ENCODE measurements at regions not wholly inside any gene's neighbourhood (a gene's known extent, or its start where the extent isn't known, plus 50 kb on each side); places are given as distances from the start of the nearest gene placed in this dataset.
"Not testable (repeated sequence)": the region's sequence is repeated elsewhere in the genome, so short reads cannot be mapped to it uniquely, and the experiment has no call there.

DNA sequence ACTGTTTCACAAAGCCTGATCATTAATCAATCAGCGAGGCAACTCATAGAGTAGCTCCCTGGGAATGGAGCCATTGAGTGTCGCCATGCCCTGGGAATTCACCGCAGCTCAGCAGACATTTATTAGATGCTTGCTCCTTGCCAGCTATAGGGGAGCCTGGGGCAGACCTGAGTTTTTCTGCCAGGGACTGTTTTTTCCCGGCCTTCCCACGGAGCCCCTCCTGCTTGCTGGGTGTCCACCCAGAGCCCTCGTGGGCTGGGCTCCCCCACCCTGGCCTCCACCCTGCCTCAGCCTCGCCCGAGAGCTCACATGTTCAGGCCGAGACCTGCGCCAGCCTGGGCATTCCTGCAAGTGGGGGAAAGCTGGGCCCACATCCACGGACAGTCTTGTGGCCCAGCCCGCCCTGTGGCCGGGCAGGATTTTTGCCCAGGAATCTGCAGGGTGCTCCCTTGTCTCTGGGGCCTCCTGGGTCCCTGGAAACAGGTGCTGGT lies 64.9 kb downstream of the SMIM38 start:
- DNase-seq, result no peak

DNA sequence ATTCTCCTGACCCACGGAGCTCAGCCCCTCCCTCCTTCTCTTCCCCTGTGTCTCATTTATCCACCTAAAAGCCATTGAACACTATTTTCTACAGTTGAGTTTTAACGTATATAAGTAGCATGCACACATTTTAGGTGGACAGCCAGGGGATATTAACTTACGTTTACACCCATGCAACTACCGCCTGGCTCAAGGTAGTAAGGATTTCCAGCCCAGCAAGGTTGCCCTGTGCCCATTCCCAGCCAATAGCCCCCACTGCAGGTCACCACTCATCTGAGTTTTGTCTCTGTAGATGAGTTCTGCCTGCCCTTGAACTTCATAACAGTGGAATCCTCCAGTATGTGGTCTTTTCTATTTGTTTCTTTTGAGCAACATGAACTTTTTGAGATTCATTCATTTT lies 65.4 kb downstream of the SMIM38 start:
- no peak for DNase-seq

DNA sequence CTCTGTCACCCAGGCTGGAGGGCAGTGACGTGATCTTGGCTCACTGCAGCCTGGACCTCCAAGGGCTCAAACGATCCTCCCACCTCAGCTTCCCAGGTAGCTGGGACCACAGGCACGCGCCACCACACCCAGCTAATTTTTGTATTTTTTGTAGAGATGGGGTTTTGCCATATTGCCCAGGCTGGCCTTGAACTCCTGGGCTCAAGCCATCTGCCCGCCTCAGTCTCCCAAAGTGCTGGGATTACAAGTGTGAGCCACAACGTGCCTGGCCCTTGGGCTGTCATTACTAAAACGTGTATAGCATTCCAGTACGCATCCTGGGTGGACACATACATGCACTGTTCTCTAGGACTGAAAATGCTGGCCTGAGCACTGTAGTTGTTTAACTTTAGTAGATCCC lies 65.9 kb downstream of the SMIM38 start:
- not testable (repeated sequence) for DNase-seq

DNA sequence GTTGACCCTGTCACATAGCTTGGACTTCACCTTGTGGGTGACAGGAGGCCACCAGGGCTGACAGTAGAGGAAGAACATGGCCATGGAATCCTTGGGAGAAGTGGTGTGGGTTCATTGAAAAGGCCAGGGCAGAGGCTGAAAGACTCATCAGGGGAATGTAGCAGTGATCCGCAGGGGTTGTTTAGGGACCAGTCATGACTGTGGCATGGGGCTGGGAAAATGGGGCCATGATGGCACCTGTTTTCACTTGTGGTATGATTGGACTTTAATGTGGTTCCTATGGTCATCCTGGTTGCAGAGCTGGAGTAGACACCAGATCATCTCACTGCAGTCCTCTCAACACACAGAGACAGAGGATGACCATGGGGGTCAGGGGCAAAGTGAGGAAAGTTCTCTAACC lies 66.7 kb upstream of the MYEOV start:
- DNase-seq, result no peak

DNA sequence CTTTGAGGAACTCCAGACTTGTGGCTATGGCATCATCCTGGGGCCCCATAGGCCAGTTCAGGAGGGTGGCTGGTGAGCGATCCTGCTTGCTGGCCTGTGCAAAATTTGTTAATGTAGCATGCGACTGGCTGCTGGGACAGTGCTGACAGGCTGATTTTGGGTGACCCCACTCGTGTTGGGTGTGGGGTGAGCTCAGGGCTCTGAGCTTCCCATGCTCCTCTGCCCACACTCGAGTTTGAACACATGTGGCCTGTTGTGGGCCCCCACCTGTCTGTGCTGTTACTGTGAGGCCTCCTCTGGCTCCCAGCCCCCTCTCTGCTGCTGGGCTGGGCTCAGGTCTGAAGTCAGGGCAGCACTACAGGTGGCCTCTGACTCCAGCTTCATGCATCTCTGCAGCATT lies 64.4 kb upstream of the MYEOV start:
- DNase-seq, result no peak

DNA sequence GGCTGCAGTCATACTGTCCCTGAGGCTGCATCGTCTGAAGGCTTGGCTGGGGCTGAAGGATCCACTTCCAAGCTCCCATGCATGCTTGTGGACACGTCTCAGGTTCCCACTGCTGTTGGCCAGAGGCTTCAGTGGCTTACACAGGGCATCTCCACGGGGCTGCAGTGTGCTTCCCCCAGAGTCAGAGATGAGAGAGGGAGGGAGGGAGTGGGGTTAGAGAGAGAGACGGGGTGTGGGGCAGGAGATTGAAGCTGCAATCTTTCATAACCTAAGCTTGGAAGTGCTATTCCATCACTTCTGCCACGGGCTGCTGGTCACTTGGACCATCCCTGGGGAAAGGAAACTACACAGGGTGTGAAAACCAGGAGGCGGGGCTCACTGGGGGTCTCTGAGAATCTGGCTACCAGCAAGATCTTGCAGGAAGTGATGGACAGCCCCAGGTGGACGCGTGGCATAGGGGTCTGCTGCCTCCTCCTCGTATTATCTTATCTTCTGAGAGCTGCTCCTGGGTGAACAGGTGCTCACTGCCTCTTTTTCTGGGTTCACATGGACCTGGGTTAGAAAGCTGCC lies 63.0 kb upstream of the MYEOV start:
- no peak for DNase-seq

DNA sequence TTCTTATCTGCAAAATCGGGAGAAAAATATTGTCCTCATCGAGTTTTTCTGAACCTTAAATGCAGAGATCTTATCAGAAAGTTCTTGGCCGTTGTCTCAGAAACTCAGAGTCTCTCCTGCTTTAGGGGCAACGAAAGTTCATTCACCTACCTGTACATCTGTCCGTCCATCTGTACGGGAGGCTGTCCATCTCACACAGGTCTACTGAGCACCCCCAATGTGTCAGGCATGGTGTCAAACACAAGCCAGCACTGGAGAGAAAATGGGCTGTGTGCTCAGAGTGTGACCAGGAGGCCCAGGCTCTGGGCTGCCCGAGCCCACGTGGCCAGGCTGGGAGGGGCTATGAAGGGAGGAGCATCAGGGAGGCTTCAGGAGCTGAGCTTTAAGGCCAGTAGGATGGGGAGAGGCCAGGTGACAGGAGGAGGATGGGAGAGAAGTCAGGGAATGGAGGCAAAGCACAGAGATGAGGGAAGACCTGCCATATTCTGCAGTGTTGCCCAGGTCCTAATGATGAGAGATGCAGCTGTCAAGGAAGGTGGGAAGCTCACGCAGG lies 62.4 kb upstream of the MYEOV start:
- DNase-seq, result no peak

DNA sequence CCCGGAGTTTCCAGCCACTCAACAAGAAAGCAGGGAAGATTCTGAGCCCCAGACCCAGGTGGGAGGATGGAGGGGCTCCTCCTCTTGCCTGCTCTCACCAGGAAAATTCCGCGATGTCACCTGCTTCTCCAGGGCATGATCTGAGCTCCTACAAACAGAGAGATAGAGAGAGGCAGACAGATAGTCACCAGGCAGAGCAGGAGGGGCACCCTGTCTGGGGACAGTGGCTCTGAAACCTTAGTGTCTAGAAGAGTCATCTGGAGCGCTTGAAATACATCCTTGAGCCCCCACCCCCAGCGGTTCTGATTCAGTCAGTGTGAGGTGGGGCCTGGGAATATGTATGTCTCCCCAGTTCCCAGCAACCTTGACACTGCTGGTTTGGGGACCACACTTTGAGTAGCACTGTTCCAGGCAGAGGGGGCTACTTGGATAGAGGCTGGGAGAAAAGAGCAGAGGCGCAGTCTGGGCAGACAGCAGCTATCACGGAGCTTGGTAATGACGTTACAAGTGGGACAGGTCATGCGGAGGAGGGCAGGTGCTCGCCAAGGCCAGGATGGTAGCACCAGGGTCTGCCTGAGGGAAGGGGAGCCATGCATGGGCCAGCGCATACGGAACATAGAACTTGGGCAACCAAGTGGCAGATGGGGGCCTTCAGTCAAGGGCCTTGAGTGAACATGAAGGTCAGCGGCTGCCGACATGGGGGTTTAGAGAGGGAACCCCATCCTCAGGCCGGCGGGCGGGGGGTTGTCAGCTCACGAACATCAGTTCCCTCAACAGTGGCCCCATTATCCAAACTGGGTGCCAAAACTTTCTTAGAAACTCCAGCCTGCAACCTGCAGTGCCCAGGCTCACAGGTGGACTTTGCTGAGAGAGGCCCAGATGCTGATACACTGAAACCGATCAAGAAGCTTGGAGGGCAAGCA lies 60.9 kb upstream of the MYEOV start:
- DNase-seq, result no peak

DNA sequence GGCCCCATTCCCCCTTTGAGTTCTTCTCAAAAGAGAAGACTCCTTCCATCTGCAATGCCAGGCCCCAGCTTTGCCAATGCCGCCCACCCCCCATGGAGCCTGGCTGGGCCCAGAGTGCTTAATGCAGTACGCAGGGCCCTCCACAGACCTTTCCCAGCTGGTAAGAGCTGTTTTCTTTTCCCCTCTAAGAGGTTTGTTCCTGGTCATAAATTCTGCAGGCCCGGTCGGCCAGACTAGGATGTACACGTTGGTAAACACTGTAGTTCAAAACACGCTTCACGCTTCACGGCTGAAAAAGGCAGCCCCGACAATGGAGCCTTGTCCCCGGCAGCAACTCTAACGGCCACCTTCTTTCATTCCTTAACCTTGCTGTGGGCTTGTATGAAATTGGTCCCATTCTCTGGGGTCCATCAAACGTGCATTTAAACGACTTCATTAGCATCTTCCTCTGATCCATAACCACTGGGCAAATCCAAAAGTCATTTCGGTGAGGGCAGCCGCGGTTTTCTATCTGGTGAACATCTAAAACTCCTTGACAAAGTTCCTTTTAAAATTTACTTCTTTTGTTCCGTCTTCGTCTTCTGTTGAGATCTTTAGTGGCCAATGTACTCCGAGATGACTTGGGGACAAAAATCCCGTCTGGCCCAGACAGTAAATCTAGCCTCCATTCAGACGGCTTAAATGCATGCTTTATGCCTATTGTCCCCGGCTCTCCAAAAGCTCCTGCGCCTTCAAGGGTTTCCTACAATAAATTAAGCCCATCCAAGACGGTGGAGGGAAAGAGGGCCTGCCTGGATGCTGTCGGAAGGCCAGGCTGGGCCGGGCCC lies 60.0 kb upstream of the MYEOV start:
- DNase-seq, result no peak

DNA sequence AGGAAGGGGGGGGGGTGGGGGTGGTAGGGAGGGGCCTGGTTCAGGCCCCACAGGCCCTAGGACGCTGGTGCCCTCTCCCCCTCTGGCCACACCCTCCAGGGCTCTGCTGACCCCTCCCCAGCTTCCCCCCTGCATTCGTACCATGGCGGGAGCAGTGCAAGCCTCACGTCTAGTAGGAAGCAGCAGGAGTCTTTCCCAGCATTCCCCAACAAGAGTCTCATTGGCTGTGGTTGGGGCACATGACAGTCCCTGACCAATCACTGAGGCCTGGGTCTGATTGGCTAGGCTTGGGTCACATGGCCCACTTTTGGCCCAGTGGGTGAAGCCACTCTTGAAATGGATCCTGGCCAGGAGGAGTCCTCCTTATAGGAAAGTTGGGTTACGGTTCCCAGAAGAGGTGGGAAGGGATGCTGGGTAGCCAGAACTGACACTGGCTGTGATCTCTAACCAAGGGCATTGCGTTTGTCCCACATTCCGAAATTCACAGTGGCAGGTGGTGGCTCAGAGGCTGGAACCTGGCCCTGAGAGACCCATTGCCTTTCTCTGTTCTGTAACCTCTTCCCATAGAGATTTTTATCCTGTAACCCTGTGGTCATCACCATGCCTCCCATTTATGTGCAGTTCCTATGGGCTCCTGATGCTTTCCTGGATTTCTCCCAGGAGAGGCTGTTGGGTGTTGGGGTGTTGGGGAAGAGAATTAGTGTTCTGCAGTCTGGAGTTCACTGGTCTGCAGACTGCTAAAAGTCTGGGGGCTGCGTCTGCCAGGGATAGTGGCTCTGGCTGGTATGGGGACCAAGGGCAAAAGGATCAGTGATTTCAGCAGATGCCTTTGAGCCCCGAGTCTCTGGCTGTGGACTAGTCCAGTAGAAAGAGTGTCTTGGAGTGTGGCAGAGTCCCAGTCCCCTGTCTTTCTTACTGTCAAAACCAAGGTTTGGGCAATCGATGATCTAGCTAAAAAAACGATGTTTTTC lies 58.9 kb upstream of the MYEOV start:
- DNase-seq, result peak in 1 of 2 experiments; percentile 23

DNA sequence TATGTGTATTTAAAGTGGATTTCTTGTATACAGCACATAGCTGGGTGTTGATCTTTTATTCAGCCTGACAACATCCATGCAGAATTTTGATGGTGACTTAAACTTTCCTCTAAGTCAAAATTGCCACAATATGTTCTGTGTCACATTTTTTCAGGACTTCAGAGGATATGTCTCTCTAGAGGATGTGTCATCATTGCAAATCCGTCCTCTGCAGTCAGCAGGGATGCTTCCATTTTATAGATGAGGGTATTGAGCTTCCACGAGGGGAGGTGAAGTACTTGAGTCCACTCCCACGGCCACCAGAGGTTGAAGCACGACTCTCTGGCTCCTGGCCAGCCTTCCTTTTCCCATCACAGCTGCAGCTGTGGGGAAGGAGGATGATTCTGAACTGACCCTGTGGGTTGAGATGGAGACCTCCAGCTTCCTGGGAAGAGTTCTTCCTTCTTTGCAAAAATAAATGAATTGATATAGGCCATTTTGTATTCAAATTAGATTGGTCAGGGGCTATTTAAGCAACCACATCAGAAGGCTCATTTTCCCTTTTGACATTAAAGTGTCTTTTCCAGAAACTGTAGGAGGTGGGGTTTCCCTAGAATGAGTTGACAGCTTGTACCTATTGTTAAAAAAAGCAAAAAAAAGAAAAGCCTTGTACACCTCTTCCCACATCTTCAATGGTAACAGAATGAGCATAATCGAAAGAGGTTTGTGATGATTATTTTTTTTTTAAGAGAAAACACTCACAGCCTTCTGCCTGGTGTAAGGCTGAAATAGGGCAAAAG lies 55.2 kb upstream of the MYEOV start:
- no peak for DNase-seq

DNA sequence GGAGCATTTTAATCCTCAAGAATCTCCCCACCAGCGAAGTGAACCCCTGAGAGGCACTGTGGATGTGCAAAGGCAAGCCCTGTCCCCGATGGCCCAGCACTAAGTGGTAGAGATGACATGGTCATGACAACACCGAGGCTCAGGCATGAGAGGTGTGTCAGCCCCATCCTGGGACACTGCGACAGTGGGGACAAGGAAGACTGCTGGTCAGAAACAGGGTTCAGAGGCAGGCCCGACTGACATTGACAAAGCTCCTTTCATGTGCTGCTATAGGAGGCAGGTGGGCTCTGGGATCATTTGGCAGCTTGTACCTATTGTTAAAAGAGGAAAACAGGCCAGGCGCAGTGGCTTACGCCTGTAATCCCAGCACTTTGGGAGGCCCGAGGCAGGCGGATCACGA lies 54.3 kb upstream of the MYEOV start:
- no peak for DNase-seq

DNA sequence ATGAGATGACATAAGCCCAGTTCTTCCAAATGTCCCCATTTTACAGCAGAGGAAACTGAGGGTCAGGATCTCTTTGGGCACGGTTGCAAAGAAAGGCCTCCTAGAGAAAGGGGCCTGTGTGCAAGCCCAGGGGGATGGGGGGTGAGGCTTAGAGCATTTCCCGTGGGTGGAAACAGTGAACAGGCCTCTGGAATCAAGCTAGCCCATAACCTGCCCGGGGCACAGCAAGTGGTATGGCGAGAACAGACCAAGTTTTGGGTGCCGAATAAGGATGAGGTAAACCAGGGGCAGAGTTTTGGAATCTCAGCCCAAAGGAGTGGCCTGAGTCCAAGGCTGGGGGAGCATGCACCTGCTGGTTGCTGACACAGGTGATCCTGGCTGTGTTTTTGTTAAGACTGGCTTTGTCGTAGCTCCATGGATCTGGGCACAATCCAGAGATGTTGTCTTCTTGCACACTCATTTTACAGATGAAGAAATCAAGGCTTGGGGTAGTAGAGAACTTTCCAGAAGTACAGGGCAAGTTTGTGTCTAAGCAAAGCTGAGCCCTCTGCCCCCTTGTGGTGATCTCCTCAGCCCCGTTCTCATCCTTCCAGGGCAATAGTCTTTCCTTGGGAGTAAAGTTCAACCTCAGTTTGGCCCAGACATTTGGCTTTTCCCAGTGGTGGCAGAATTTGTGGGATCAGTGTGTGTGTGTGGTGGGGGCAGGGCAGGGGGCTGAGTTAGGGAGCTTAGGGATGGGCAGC lies 53.5 kb upstream of the MYEOV start:
- DNase-seq, result no peak

DNA sequence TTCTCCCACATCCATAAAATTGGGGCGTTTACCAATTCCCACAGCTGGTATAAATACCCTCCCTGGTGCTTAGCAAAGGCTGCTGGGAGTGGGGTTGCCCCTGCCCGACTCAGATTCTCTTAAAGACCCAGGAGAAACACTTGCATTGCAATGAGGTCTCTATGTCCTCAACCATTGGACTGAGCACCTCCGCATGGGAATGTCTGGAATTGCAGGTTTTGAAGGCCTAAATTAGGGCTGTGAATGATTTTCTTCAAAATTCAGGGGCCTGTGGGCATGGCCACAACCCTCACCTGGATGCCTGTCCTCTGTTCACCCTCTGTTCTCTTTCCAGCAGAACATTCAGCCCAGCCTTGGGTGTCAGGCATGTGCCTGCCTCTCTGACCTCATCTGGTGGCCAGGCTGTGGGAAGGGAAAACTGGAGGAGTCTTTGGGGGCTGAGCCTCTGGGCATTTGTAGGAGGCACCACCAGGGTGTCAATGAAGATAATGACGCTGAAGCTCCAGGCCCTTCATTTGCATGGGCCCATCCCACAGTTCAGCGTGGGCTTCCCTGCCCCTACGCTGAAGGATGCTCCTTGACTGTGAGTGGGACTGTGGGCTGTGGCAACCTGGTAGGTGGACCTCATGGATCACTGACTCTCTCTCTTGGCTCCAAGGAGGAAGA lies 52.7 kb upstream of the MYEOV start:
- DNase-seq, result no peak

DNA sequence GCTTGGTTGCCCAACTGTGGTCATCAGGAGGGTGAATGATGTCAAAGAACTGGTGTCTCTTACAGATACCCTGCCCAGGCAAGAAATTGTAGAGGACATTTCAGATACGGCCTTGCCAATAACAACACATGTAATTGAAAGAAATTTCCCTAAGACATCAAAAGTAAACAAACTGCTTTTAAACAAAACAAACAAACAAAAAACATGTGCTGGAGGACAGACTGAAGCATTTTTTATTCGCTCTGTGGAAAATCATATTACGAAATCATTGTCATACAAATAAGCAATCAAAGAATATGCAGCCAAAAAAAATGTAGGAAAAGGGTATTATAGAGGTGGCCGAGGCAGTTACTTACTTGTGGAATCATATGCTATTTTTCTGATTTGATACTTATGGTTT lies 52.1 kb upstream of the MYEOV start:
- DNase-seq, result no peak

DNA sequence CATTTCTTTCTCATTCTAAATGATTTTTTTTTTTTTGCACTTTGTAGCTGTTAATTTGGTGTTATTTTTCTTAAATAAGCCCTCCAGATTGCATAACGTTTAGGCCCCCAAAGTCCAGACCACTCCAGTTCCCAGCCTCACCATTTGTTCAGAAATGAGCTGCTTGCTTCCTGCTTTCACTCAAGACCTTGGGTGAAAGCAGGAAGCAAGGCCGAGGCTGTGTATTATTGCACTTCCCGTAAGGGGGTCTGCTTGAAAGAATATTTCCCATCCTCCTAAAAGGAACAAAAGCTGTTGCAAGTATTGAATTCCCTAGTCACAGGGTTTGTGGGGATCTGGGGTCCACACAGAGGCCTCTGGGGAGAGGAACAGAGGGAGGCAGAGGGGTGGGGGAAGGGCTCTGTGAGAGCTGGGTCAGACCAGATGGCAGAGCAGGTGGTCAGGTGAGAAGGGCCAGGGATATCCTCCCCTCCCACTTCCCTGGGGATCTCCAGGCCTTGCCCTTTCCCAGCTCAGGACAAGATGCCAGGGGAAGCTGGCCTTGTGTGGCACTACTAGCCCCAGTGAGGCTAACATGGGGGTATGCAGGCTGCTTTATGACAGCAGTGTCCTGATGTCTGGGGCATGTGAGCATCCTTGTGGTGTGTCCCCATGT lies 51.6 kb upstream of the MYEOV start:
- no peak for DNase-seq

DNA sequence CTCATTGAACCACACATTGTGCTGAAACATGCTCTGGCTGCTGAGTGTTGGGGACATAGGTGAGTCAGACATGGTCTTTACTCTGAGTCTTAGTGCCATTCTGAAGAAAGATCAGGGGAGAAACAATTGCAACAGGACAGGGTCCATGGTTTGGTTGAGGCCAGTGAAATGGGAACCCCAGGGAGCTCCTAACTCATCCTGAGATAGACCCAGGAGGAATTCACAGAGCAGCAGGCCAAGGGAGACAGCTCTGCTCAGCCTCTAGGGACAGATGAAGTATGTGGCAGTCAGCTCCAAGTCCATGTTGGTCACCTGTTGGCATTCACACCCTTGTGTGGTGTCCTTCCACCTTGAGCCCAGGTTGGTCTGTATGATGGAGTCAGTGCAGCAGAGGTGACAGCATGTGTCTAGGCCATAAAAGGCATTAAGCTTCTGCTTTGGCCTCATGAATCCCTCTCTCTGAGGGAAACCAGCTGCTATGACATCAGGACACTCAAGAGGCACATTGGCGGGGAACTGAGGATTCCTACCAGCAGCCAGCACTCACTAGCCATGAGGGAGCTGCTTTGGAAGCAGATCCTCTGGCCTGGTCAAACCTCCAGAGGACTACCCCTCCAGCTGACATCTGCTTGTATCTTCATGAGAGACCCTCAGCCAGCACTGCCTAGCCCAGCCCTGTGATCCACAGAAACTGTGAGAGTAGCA lies 50.3 kb upstream of the MYEOV start:
- no peak for DNase-seq

All from NCI-H446 (cell line).